HepG2 (cell line): ENCODE measurements at regions not wholly inside any gene's neighbourhood (a gene's known extent, or its start where the extent isn't known, plus 50 kb on each side); places are given as distances from the start of the nearest gene placed in this dataset.

Source experiments
- ATF2 ChIP-seq: sonication (generic); formaldehyde crosslinking; IDR thresholded peaks from 2 replicates; pipeline ENCODE4 v1.4.0; 2020; ENCODE audit warnings: missing genetic modification reagents
- FOXM1 ChIP-seq: sonication (generic); formaldehyde crosslinking; IDR thresholded peaks from 2 replicates; pipeline ENCODE4 v1.5.0; 2020; ENCODE audit warnings: missing genetic modification reagents
- HINFP ChIP-seq: sonication (generic); formaldehyde crosslinking; IDR thresholded peaks from 2 replicates; pipeline ENCODE4 v1.4.0; 2020; ENCODE audit warnings: low read depth, mild to moderate bottlenecking, missing genetic modification reagents
- HIVEP1 ChIP-seq: sonication (generic); formaldehyde crosslinking; IDR thresholded peaks from 2 replicates; pipeline ENCODE4 v1.4.0; 2020; ENCODE audit warnings: mild to moderate bottlenecking, missing genetic modification reagents
- HNRNPUL1 ChIP-seq: fragments of 200-400 bp; formaldehyde crosslinking; IDR thresholded peaks from 2 replicates; pipeline ENCODE4 v1.6.1; 2017; ENCODE audit warnings: low read depth, mild to moderate bottlenecking, low read length, moderate library complexity
- HOXD1 ChIP-seq: sonication (generic); formaldehyde crosslinking; IDR thresholded peaks from 2 replicates; pipeline ENCODE4 v1.5.0; 2020; ENCODE audit warnings: missing genetic modification reagents
- MEF2D ChIP-seq: sonication (generic); formaldehyde crosslinking; IDR thresholded peaks from 2 replicates; pipeline ENCODE4 v1.5.1; 2020; ENCODE audit warnings: mild to moderate bottlenecking, missing genetic modification reagents
- PATZ1 ChIP-seq: sonication (generic); formaldehyde crosslinking; IDR thresholded peaks from 2 replicates; pipeline ENCODE4 v1.4.0; 2020; ENCODE audit warnings: missing genetic modification reagents
- RAD21 ChIP-seq: fragments of 450-650 bp; formaldehyde crosslinking; IDR thresholded peaks from 2 replicates; pipeline ENCODE4 v1.5.0; 2020; ENCODE audit warnings: mild to moderate bottlenecking
- SAP130 ChIP-seq: IDR thresholded peaks from 2 replicates; pipeline ENCODE4 v1.6.1; 2016; ENCODE audit warnings: low read depth
- SRSF1 ChIP-seq: fragments of 200-400 bp; formaldehyde crosslinking; optimal IDR thresholded peaks from 2 replicates; pipeline ENCODE3; 2017; ENCODE audit warnings: mild to moderate bottlenecking, low read depth, low read length, moderate library complexity
- TCF7L2 ChIP-seq: IDR thresholded peaks from 2 replicates; pipeline ENCODE4 v1.6.1; 2011; ENCODE audit warnings: mild to moderate bottlenecking, low read depth, low read length, moderate library complexity
- TRAFD1 ChIP-seq: sonication (generic); formaldehyde crosslinking; IDR thresholded peaks from 2 replicates; pipeline ENCODE4 v1.5.1; 2020; ENCODE audit warnings: missing genetic modification reagents, mild to moderate bottlenecking, borderline replicate concordance
- ZNF24 ChIP-seq: fragments of 450-650 bp; IDR thresholded peaks from 2 replicates; pipeline ENCODE4 v1.6.1; 2017; ENCODE audit warnings: antibody characterized with exemption, mild to moderate bottlenecking
- ZNF33A ChIP-seq: sonication (generic); formaldehyde crosslinking; IDR thresholded peaks from 2 replicates; pipeline ENCODE4 v1.5.1; 2020; ENCODE audit warnings: missing genetic modification reagents, mild to moderate bottlenecking, moderate library complexity, borderline replicate concordance
- ZNF460 ChIP-seq: sonication (generic); formaldehyde crosslinking; IDR thresholded peaks from 2 replicates; pipeline ENCODE4 v1.5.1; 2020; ENCODE audit warnings: missing genetic modification reagents, mild to moderate bottlenecking, borderline replicate concordance
- ZNF670 ChIP-seq: sonication (generic); formaldehyde crosslinking; IDR thresholded peaks from 2 replicates; pipeline ENCODE4 v1.8.0; 2022; ENCODE audit warnings: mild to moderate bottlenecking, missing genetic modification reagents, borderline replicate concordance
- ZNF678 ChIP-seq: sonication (generic); formaldehyde crosslinking; IDR thresholded peaks from 2 replicates; pipeline ENCODE4 v1.4.0; 2020; ENCODE audit warnings: mild to moderate bottlenecking, missing genetic modification reagents
- ZNF703 ChIP-seq: sonication (generic); formaldehyde crosslinking; IDR thresholded peaks from 2 replicates; pipeline ENCODE4 v1.5.1; 2020; ENCODE audit warnings: missing genetic modification reagents, mild to moderate bottlenecking, moderate library complexity, borderline replicate concordance
- ZNF737 ChIP-seq: sonication (generic); formaldehyde crosslinking; IDR thresholded peaks from 2 replicates; pipeline ENCODE4 v1.5.0; 2020; ENCODE audit warnings: missing genetic modification reagents, mild to moderate bottlenecking, borderline replicate concordance
- ZNF781 ChIP-seq: sonication (generic); formaldehyde crosslinking; IDR thresholded peaks from 2 replicates; pipeline ENCODE4 v1.5.1; 2020; ENCODE audit warnings: borderline replicate concordance, mild to moderate bottlenecking, missing genetic modification reagents; ENCODE audit errors: not compliant biosample characterization

GRCh38 chr3:13189639-13190377, 116.6 kb upstream of the IQSEC1 start (continued):
- TF ChIP-seq ATF2 (peak; percentile 57; the same call in 1 of the 2 replicates), ZNF24 (no peak), PATZ1 (peak; percentile 80), HNRNPUL1 (no peak), HOXD1 (no peak), ZNF737 (CRISPR knock-in tag) (no peak), FOXM1 (CRISPR knock-in tag) (no peak), ZNF703 (CRISPR knock-in tag) (no peak), ZNF33A (CRISPR knock-in tag) (no peak), HIVEP1 (CRISPR knock-in tag) (peak; percentile 72), SRSF1 (no peak), ZNF678 (CRISPR knock-in tag) (no peak), RAD21 (peak; percentile 37; the same call in 1 of the 2 replicates), TRAFD1 (CRISPR knock-in tag) (no peak), SAP130 (CRISPR knock-in tag) (peak; percentile 98), ZNF460 (CRISPR knock-in tag) (peak; percentile 46; the same call in 1 of the 2 replicates), ZNF781 (no peak), TCF7L2 (no peak), MEF2D (CRISPR knock-in tag) (peak; percentile 80), HINFP (no peak), ZNF670 (CRISPR knock-in tag) (peak; percentile 86)
